GM18508 (cell line): ENCODE measurements at regions not wholly inside any gene's neighbourhood (a gene's known extent, or its start where the extent isn't known, plus 50 kb on each side); places are given as distances from the start of the nearest gene placed in this dataset.

Experiments used
- ATAC-seq: cut with Tn5 transposase; IDR thresholded peaks from one replicate; pipeline ENCODE4 v1.9.1; 2021; ENCODE audit warnings: moderate number of reproducible peaks; ENCODE audit not compliant: insufficient read depth, unreplicated experiment

GRCh38 chr2:7967707-7968405 is 714.0 kb upstream of the ID2 start:
- no peak for ATAC-seq

- no peak for ATAC-seq
These were observed 711.9 kb upstream of the ID2 start for GRCh38 chr2:7969756-7970515.

- no peak for ATAC-seq
These were observed 710.6 kb upstream of the ID2 start for GRCh38 chr2:7971248-7971647.

GRCh38 chr2:7971841-7972240 is 710.0 kb upstream of the ID2 start:
- ATAC-seq, result no peak

GRCh38 chr2:7972670-7973069 is 709.2 kb upstream of the ID2 start:
- no peak for ATAC-seq

- no peak for ATAC-seq
These were observed 707.9 kb upstream of the ID2 start for GRCh38 chr2:7973801-7974480.

GRCh38 chr2:7974936-7975335 is 706.9 kb upstream of the ID2 start:
- ATAC-seq, result no peak

- no peak for ATAC-seq
These were observed 705.6 kb upstream of the ID2 start for GRCh38 chr2:7976206-7976605.

- no peak for ATAC-seq
These were observed 703.9 kb upstream of the ID2 start for GRCh38 chr2:7977981-7978380.

GRCh38 chr2:7982054-7982453 is 699.8 kb upstream of the ID2 start:
- ATAC-seq, result no peak

GRCh38 chr2:7983451-7983850 is 698.4 kb upstream of the ID2 start:
- ATAC-seq, result no peak

- ATAC-seq, result no peak
These were observed 697.9 kb upstream of the ID2 start for GRCh38 chr2:7983912-7984311.

- ATAC-seq, result no peak
These were observed 697.0 kb upstream of the ID2 start for GRCh38 chr2:7984693-7985353.

- ATAC-seq, result no peak
These were observed 695.4 kb upstream of the ID2 start for GRCh38 chr2:7986431-7986830.

- ATAC-seq, result no peak
These were observed 693.9 kb upstream of the ID2 start for GRCh38 chr2:7987992-7988391.

- no peak for ATAC-seq
These were observed 693.4 kb upstream of the ID2 start for GRCh38 chr2:7988440-7988839.

- ATAC-seq, result no peak
These were observed 692.0 kb upstream of the ID2 start for GRCh38 chr2:7989823-7990222.

GRCh38 chr2:7992612-7993602 is 688.9 kb upstream of the ID2 start:
- ATAC-seq, result no peak

GRCh38 chr2:7994397-7994951 is 687.4 kb upstream of the ID2 start:
- no peak for ATAC-seq
